ENCODE measurements at regions not wholly inside any gene's neighbourhood (a gene's known extent, or its start where the extent isn't known, plus 50 kb on each side); places are given as distances from the start of the nearest gene placed in this dataset.

DNA sequence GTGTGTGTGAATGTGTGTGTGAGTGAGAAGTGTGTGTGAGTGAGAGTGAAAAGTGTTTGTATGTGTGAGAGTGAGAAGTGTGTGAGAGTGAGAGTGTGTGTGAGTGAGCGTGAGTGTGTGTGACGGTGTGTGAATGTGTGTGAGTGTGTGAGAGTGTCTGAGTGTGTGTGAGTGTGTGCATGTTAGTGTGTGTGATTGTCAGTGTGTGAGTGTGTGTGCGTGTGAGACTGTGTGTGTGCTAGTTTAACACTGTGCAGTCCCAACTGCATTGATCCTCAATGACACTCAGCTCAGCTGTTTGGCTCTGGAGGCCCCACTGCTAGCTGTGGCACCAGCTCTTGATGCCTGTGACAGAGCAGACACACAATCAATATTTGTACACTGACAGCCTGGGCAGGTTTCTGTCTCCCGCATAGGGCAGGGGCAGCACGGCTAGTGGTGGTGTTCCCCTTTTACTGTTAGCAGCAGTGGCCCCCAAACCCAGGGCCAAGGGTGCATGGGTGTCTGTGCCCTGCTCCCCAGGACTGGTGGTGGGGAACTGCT is 135.0 kb downstream of the INHBB start:
- no peak for DNase-seq

DNA sequence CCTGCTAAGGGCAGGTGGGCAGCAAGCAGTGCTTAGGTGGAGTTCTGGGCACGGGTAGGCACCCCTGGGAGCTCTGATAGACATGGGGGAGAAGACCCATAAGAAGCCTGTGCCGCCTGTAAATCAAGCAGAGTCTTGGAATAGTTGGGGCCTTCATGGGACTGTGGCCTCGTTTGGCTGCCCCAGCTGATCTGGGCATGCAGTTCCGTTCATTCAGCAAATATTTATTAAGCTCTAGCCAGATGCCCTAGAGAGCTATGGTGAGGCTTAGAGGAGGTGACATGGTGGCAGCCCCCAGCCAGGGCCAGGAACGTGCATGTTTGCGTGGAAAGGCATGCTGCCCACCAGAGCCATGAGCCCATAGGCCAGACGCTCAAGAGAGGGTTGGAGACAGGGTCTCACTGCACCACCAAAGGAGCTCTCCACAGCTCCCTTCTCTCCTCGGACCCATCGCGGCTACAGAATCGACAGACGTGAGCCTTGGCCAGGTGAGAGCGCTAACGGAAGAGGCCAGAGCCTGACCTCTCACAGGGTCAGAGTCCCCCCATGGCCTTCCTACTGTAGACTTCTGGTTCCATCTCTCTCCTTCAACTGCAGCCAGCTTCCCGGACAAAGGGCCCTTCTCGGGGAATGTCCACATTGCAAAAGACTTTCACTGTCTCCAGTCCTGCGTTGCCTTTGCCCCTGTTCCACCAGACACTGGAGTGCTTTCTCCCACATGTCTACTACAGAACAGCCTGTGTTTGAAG is 135.7 kb downstream of the INHBB start:
- DNase-seq, result no peak

DNA sequence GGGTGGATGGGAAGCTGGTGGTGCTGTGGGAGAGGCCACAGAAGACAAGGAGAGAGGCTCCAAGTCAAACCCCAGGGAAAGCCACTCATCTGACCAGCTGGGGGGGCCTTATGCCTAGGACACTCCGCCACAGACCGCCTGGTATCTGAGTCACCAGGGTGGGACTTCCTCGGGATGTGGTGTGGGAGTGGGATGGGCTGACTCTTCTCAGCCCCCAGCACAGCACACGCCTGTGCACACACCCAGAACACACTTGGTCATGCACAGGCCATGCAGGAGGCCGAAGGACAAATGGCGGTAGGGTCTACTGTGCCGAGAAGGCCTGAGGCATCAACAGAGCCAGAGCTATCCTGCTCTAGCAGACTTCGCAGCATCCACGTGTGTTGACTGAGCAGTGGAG is 136.4 kb downstream of the INHBB start:
- no peak for DNase-seq

DNA sequence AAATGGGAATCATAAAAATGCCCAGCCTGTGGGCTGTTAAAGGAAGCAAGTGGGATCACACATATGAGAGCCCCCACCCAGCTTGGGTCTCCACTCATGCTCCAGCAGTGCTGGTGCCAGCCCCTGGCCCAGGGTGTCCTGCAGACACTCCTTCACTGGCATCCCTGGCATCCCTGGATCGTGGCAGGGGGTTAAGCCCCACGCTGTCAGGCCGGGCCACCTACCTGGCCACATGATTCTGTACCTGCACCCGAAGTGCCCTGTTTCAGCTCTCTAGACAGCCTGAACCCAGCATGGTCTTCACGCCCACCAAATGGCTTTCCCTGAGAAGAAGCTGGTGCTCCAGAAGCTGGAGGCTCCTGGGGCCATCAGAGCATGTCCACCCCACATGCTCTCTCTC is 137.4 kb downstream of the INHBB start:
- no peak for DNase-seq

DNA sequence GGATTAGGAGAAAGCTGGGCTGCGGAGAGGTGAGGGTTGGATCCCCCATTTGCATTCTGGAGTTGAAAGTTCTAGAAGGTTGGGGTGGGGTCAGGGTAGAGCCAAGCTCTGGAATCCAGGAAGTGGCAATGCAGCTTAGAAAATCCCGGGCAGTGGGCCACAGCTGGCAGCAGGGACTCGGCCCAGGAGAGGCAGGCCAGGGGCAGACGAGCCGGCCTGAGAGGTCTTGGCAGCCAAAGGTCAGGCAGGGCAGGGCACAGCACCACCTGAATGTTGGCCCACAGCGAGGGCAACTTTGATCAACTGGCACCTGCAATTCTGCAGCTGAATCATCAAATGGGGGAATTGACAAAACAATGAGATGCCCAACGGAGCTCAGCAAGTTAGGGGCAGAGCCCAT is 139.2 kb downstream of the INHBB start:
- DNase-seq, result no peak

DNA sequence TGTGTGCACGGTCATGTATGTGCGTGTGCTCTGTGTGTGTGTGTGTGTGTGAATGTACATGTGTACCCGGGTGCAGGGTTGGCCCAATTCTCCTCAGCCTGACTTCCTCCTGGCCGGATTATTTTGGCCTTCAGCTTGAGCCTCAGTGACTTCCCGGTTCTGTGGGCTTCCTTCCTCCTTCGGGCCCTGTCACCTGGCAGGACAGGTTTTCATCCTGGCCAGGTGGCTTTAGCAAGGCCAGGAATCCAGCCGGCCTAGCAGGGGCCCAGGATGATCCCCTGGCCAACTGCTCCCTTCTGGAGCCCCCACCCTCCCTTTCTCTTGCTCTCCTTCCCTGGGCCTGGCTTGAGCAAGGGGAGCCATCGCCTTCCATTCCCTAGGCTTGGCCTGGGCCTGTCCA is 140.5 kb downstream of the INHBB start:
- DNase-seq, result no peak

DNA sequence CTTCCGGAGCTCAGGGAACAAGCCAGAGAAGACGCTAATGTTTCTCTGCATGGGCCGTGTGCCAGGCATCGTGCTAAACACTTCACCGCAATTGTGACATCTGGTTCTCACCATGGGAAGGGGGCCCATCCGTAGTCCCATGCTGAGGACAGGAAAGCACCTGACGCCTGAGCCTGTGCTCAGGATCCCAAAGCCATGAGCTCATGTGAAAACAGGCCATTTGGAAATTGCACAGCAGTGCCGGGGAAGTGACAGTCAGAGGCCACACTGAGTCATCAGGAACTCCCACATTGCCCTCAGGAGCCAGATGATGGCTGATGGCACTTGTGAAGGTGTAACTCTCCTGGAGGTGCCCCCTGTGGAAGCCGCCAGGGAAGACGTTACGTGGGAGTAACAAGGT is 141.0 kb downstream of the INHBB start:
- DNase-seq, result no peak

DNA sequence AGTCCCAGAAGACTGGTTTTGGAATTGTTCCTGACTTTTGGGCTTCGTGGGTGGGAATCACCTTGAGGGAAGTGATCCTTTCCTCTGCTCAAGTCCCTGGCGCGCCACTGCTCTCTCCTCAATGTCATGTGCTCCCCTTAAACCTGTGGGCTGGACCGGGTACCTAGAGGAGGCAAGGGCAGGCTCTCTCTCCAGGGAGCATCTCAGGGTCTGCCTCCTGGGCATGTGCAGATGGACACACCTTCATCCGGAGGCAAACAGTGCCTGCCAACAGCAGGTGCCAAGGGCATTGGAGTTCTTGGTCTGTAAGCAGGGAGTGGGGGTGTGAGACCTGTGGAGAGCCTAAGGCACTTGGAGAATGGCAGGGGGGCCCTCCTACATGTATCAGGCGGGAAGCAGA is 142.6 kb downstream of the INHBB start:
- no peak for DNase-seq

DNA sequence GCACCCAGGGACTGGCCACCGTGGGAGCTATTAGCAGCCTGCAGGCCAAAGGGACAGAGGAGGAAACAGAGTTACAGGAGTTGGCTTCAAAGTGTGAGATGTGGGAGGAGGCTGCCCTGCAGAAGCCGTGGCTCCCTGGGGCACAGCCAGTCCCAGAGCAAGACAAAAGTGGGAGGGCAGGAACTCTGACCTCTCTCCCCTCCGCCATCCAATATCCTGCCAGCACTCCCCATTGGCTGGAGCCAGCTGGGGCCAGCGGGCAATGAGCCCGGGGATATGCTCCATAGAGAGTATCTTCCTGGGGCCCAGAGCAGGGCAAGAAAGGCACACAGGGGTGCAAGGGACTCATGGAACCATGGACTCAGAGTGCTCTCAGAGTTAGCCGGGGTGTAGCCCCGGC is 143.1 kb downstream of the INHBB start:
- DNase-seq, result no peak

DNA sequence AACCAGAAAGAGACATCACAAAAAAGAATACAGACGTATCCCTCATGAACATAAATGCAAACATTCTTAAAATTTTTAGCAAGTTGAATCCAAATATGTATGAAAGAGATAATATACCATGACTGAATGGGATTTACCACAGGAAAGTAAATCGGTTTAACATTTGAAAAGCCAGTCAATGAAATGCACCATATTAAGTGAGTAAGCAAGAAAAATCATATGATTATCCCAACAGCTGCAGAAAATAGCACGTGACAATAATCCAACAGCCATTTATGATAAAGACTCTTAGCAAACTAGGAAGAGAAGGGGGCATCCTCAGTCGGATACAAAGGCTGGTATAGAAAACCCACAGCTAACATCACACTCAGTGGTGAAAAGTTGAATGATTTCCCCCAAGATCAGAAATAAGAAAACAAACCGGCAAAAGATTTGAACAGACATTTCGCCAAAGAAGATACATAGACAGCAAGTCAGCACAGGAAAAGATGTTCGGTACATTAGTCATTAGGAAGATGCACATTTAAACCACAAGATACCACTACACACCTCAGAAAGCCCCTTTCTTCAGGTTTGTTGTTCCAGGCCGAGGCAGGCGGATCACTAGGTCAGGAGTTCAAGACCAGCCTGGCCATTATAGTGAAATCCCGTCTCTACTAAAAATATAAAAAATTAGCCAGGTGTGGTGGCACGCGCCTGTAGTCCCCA is 144.3 kb downstream of the INHBB start:
- no peak for DNase-seq

DNA sequence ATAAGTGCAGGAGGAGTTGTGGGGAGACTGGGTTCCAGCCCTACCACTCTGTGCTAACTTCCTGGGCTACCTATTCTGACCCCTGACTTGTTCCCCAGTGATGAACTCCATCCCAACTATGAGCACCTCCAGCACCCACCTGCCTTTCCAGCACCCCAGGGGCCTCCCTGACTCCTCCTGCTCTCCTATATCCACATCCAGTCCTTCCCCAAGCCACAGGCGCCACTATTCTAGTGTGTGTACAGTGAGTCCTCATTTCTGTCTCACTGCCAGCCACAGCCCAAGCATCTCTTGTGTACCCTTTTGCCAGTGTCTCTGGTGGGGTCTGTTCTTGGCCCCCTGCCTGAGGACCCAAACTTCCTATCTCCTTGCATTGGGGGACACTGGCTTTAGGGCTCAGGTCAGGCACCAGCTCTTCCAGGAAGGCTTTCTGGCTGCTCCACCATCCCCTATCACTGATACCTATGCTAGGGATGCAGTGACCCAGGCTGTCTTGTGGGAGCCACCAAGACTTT is 145.2 kb downstream of the INHBB start:
- DNase-seq, result no peak

DNA sequence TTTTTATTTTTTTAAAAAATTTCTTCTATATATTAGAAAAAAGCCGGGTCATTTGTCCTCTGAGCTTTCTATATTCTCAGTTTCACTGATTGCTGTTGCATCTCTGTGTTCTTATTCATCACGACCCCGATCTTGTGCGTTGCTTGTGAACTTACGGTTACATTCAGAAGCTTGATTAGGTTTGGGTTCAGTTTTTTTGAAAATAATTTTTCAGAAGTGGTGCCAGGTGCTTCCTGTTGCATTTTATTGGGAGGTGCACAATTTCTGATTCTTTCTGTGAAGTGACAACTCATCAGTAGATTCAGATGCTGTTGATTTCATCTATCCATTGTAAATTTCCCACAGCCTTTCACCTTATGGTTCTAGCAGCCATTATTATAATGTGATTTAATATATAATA is 147.3 kb downstream of the INHBB start:
- no peak for DNase-seq

DNA sequence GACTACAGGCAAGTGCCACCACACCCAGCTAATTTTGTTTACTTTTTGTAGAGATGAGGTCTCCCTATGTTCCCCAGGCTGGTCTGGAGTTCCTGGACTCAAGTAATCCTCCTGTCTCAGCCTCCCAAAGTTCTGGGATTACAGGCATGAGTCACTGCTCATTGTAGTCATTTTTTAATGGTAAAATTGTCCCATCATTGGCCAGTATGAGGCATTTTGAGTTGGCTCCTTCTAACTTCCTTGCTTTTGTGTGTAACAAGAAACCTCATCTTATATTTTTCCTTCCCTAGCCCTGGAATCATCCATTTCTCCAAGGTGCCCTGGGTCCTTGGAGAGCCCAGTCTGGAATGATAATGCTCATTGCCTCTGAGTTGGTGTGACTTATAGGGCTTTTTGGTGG is 148.5 kb downstream of the INHBB start:
- DNase-seq, result no peak

DNA sequence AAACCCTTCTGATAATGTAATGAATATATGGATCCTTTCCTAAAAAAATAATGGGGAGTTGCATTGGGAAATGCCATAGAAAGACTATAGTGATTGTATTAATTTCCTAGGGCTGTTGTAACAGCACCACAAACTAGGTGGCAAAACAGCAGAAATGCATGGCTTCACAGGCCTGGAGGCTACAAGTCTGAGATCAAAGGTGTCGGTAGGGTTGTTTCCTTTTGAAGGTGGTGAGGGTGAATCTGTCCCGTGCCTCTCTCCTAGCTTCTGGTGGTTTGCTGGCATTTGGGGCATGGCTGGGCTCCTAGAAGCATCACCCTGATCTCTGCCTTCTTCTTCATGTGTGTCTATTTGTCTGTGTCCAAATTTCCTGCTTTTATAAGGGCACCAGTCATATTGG is 149.7 kb downstream of the INHBB start:
- no peak for DNase-seq

DNA sequence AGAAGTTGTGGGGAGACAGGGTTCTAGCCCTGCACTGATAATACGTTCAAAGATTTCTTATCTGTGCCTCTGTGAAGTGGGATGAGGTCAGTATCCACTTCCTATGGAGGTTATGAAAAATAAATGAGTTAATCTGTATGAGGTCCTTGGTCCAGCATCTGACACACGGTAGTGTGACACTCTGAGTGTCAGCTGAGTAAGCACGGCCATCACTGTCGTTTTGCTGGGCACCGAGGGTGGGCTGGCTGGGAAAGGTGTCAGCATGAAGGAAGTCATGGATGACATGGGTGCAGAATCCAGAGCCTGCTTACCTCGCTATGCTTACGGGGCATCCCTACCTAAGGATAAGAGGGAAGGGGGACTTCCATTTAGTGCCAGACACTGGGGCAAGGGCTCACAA is 150.3 kb downstream of the INHBB start:
- no peak for DNase-seq

DNA sequence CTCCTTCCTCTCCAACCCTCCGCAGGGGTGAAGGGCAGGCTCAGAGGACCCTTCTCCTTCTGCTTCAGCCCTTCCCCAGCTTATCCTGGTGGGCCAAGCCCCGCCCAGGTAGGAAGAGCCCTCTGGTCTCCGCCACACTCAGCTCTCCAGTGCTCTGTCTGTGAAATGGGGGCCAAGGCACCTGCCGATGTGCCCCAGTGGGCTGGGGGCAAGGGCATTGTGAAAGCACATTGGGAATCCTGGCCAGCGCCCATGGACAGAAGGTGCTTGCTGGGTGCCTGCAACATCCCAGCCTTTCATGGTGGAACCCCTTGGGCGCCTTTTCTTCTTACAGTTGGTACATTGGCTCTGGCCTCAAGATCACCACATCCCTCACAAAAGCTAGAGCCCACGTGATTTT is 150.8 kb downstream of the INHBB start:
- DNase-seq, result no peak

DNA sequence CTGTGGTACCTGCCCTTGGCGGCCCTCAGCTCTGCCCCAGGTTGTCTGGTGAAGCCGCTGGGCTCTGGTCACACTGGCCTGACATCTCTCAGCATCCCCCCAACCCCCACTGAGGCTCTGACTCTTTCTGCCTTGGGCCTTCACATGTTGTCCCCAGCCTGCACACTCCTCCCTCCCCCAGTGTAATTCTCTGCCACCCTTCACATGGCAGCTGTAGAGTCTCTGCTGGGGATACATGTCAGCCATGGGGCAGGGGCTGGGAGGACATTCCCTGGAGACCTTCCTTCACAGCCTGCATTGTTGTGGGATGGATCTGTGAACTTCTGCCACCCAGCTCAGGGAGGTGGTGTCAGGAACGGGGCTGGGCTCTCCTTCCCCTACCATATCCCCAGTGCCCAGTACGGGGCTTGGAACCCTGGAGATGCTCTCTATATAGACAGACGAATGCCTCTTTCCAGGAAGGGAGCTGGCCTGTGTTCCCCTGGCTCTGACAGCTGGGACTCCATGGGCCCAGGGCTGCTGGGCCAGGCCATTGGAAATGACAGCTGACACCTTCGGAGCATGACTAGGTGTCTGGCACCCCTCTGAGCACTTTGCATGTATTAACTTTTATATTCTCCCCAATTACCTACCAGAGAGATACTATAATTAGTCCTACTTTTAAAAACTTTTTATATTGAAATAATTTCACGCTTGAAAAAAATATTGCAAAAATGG is 151.5 kb downstream of the INHBB start:
- no peak for DNase-seq

DNA sequence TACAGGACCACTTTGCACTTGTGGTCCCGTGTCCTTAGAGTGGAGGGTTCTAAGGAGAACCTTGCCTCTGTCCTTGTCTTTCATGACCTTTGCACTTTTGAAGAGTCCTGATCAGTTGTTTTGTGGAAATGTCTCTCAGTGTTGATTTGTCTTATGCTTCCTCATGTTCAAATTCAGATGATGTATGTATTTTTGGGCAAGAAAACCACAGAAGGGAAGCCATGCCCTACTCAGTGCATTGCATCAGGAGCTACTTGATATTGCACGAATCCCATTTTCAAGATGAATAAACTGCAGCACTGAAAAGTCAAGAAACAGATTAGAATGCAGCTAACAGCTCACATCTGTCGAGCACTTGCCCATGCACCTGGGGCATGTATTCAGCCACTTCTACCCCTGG is 152.2 kb downstream of the INHBB start:
- no peak for DNase-seq

DNA sequence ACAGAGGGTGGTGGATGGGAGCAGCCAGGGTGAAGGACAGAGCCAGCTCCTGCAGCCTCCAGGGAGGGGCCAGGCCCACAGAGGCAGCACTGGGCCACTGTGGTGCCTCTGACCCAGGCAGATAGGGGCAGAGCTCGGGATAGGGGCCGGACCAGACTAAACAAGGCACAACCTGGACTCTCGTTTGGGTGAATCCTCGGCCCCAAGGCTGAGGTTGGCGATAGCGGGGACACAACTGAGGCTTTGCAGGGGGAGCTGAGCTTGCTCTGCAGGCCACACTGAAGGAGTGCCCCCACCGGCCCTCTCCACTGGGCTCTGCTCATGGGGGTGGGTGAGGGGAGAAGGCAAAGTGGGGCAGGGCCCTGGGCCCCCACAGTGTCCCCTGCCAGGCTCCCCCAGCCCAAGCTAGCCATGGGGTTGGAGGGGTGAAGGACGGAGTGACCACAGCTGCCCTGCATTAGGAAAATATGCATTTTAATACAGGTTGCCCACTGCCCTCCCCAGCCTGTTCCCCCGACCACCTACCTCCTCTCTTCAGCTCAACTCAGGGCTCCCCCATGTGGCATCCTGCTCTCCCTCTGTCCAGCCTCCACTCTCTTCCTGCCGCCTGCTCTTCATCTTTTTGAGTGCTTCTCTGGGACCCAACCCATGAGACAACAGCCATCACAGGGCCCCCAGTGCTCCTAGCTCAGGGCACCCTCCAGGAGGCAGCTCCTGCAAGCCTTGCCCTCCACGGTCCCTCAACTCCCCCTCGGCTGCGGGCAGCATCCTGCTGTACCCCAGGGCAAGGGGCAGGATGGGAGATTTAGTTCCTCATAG is 152.8 kb downstream of the INHBB start:
- DNase-seq, result no peak

DNA sequence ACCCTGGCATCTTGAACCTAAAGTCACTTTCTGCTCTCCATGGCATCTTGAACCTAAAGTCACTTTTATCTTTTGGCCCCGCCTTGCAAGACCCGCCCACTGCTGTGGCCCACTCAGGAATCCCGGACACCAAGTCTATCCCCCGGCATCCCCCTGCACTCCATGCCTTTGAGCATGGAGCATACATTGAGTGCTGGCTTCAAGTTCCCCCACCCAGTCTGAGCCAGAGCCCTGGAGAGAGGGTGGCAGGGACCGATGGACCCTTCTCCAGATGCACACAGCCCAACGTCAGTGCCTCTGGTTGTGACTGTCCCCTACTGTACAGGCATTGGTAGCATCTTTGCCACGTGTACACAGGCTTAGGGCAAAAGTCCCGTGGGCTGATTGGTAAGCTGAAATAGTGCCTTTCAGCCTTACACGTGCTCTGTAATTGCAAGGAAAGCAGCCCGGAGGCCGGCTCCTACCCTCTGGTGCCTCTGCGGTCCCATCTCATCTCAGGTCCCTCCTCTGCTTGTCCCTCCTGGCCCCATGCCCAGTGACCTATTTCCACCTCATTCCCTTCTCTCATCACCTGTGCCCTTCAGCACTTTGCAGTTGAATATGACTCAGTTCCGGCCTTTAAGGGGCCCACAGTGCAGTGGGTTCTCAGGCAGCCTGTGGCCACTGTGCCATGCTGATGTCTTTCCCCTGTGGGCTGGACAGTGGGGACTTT is 154.0 kb downstream of the INHBB start:
- no peak for DNase-seq

DNA sequence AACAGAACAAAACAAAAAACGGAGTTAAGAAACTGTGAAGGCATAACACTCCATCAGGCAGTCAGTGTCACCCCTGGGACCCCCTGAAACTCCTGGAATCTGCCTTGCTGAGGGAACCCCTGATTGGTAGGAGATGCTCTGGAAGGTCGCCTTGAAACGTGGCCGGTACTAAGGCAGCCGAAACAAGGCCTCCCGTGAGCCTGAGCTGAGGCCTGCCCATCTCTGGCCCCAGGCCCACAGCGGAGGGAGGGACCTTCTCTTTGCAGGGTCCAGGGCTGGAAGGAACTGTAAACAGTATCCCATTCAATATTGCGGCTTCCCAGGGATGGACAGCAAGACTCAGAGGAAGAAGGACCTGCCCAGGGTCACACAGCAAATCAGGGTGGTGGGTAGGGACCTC is 155.7 kb downstream of the INHBB start:
- no peak for DNase-seq

DNA sequence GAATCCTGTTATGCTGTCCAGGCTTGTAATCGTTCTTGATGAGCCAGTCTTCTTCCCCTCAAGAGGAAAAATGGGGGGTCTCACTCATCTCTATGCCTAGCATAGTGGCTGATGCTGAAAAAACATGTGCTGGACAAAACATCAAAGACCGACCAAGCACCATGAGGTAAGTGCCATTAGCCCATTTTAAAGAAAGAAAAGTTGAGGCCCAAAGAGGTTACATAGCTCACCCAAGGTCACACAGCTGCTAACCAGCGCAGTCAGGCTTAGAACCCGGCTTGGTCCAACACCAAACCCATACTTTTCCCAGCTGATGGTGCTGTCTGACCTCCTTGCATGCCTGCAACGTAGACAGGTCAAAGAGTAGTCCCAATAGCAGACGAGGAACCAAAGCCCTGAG is 156.4 kb downstream of the INHBB start:
- DNase-seq, result no peak
